Cardiac muscle cell (in vitro differentiated cells and primary cell): ENCODE measurements at regions not wholly inside any gene's neighbourhood (a gene's known extent, or its start where the extent isn't known, plus 50 kb on each side); places are given as distances from the start of the nearest gene placed in this dataset.

Experiments
- DNase-seq, 2 donors: peaks; one replicate each; pipeline versions ENCODE4 v3.0.0 to v3.0.0-alpha.2; 2010 to 2017; ENCODE audit warnings: low read depth in 1 of 2, low spot score in 1 of 2
- H3K27ac ChIP-seq: fragments of 200-600 bp; sonication (generic); 2 replicates; pipeline ENCODE4 v1.5.1; 2016
- H3K27me3 ChIP-seq: fragments of 200-600 bp; sonication (generic); 2 replicates; pipeline ENCODE4 v1.6.0; 2016; ENCODE audit warnings: control low read depth
- H3K36me3 ChIP-seq: fragments of 200-600 bp; sonication (generic); 2 replicates; pipeline ENCODE4 v1.5.1; 2016; ENCODE audit warnings: control low read depth
- H3K4me1 ChIP-seq: fragments of 200-600 bp; sonication (generic); 2 replicates; pipeline ENCODE4 v1.8.1; 2017; ENCODE audit warnings: low read depth, mild to moderate bottlenecking, mixed run types
- H3K4me3 ChIP-seq: fragments of 200-600 bp; sonication (generic); 2 replicates; pipeline ENCODE4 v1.5.1; 2016; ENCODE audit warnings: mild to moderate bottlenecking
- H3K9me3 ChIP-seq: fragments of 200-600 bp; sonication (generic); 2 replicates; pipeline ENCODE4 v1.5.1; 2017; ENCODE audit warnings: low read depth, mild to moderate bottlenecking, control low read depth
- CTCF ChIP-seq: IDR thresholded peaks from 2 replicates; pipeline ENCODE4 v1.5.1; 2012; ENCODE audit warnings: low read depth, mild to moderate bottlenecking, low read length

GRCh38 chr7:156109076-156109475, 296.8 kb upstream of the SHH start:
- no peak for DNase-seq
- Histone ChIP-seq H3K4me1 (no peaks in the 10 kb centered on the region), H3K4me3 (no peak overlapping the region), H3K9me3 (no peaks in the 10 kb centered on the region), H3K36me3 (no peaks in the 10 kb centered on the region), H3K27me3 (no peaks in the 10 kb centered on the region), H3K27ac (no peak overlapping the region)
- no peak for TF ChIP-seq CTCF

DNA sequence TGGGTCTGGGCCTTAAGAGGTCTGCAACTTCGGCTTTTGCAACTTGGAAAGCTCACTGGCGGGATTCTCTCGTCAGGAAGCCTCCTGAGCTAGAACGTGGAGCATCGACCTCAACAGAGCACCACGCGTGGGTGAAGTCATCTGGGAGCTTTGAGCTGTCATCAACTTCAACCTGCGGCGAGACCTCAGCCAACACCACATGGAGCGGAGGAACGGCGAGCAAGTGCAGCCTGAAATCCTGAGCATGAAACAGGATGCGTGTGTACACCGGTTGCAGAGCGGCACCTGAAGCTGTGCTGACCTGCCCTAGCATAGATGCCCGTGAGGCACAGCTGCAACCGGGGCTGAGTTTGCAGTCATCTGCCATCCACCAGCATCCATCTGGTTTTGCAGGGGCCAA, 295.7 kb upstream of the SHH start:
- no peak for TF ChIP-seq CTCF
- DNase-seq, result no peak
- no peak overlapping the region for H3K27ac ChIP-seq
- no peaks in the 10 kb centered on the region for H3K9me3 ChIP-seq
- H3K36me3 ChIP-seq, result no peaks in the 10 kb centered on the region
- H3K27me3 ChIP-seq, result no peaks in the 10 kb centered on the region
- H3K4me1 ChIP-seq, result no peaks in the 10 kb centered on the region
- H3K4me3 ChIP-seq, result no peak overlapping the region

GRCh38 chr7:156106107-156106426, 293.8 kb upstream of the SHH start:
- DNase-seq, result no peak

DNA sequence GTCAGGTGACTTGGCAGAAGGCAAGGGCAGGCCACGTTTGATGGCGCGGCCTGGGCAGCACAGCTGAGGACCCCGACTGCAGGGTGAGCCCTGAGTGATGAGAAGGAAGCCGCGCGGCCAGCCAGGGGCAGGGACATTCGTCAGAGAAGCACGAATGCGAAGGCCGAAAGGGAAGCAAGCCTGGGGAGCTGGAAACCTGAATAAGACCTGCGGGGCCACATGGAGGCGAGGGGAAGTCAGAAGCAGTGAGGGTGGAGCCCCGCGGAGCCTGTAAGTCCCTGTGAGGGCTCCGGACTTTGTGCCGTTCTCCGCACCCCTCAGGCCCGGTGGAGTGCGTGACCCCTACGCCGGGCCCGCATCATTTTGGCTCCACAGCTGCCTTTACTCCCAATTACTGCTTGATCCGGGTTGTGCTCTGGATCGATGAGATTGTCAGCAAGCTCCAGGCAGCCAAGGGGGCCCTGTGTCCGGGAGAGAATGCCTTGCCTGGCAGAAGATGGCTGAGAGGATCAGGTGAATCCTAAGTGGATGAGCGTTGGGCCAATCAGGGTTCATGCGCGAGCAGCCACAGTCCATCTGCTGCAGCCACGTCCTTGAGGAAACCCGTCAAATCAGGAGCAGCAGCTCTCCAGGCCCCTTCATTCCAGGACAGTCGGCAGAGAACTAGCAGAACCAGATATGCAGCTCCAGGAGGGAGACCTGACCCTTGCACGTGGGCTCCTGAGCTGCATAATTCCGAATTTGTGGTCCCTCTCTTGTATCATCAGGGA, 293.3 kb upstream of the SHH start:
- Histone ChIP-seq H3K27me3 (no peaks in the 10 kb centered on the region), H3K36me3 (no peaks in the 10 kb centered on the region), H3K4me1 (no peaks in the 10 kb centered on the region), H3K9me3 (no peaks in the 10 kb centered on the region), H3K4me3 (no peak overlapping the region), H3K27ac (no peak overlapping the region)
- no peak for DNase-seq
- no peak for TF ChIP-seq CTCF

More at GRCh38 chr7:156106107-156106426, 293.8 kb upstream of the SHH start:
- Histone ChIP-seq H3K4me3 (no peak overlapping the region), H3K27ac (no peak overlapping the region), H3K27me3 (no peaks in the 10 kb centered on the region), H3K4me1 (no peaks in the 10 kb centered on the region), H3K9me3 (no peaks in the 10 kb centered on the region), H3K36me3 (no peaks in the 10 kb centered on the region)
- TF ChIP-seq CTCF, result no peak

GRCh38 chr7:156104501-156105336, 292.5 kb upstream of the SHH start:
- H3K36me3 ChIP-seq, result no peaks in the 10 kb centered on the region
- no peak for TF ChIP-seq CTCF
- DNase-seq, result no peak

More at GRCh38 chr7:156104501-156105336, 292.5 kb upstream of the SHH start:
- H3K27ac ChIP-seq, result no peak overlapping the region
- no peaks in the 10 kb centered on the region for H3K27me3 ChIP-seq
- H3K4me1 ChIP-seq, result no peaks in the 10 kb centered on the region
- no peak overlapping the region for H3K4me3 ChIP-seq
- no peaks in the 10 kb centered on the region for H3K9me3 ChIP-seq
